GM12892 (cell line): ENCODE measurements at regions not wholly inside any gene's neighbourhood (a gene's known extent, or its start where the extent isn't known, plus 50 kb on each side); places are given as distances from the start of the nearest gene placed in this dataset.

Experiments
- DNase-seq: peaks from one replicate; pipeline ENCODE4 v3.0.0; 2011; ENCODE audit not compliant: insufficient read length
- FAIRE-seq: peaks from 2 replicates; lab custom pipeline; 2011; peaks lifted over from hg19 to GRCh38; lab: Jason Lieb, UNC
- POLR2A ChIP-seq: IDR thresholded peaks from 2 replicates; pipeline ENCODE4 v1.6.1; 2011; ENCODE audit warnings: low read depth, low read length, control low read depth
- POLR2AphosphoS5 ChIP-seq: IDR thresholded peaks from 2 replicates; pipeline ENCODE4 v1.6.1; 2011; ENCODE audit warnings: low read depth, low read length, control low read depth
- TAF1 ChIP-seq: IDR thresholded peaks from 2 replicates; pipeline ENCODE4 v1.6.1; 2011; ENCODE audit warnings: low read depth, mild to moderate bottlenecking, control low read depth, low read length, borderline replicate concordance

DNA sequence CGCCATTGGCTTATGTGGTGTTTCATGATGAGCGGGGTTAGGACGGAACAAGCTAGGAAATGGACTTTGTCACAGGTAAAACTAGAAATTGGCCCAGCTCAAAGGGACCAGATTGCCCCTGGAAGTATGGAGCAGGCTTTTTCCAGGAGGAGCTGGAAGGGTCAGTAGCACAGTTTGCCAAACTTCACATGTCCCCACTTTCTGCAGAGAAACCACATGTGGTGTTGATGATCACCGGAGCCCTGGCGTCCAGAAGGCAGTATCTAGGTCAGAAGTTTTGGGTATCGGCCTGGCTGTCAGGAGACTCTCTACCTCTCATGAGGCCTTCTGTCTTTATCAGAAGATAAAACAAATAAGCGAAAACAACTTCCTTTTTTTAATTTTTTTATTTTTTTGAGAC, 248.5 kb downstream of the SOX9 start:
- no peak for FAIRE-seq
- no peak for DNase-seq
- TF ChIP-seq TAF1, result no peak

DNA sequence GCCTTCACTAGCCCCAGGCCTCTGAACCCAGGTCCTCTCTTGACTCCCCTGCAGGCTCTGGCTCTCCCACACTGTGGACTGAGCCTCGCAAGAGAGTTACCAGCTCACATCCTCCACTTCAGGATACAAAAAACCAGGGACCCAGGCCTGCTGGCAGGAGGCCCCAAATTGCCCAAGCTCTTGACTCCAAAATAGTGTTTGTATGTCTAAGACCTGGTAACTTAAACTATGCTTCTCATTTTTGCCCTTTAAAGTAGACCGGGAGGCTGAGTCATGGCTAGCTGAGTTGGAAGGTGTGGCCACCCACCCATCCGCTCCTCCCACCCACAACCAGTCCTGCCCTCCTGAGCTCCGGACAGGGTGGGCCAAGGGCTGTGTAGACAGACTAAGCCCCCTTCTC, 250.0 kb downstream of the SOX9 start:
- TF ChIP-seq POLR2AphosphoS5 (no peak), POLR2A (no peak), TAF1 (no peak)
- no peak for FAIRE-seq
- no peak for DNase-seq

DNA sequence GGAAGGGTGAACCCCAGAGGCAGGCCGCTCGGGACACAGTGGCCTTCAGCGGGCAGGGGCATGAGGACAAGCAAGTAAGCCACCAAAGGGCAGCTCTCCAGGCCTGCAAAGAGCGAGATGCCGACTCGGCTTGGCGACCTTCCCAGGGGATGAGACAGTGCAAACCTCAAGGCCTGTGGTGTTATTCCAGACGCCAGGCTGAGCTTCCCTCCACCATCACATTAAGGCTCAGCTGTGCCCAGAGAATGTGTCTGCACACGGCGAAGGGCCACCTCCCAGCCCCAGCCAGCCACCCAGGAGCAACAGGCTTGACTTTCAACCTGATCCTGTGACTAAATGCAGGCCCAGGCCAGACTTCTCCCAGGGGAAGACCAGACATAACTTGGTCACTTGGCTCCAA, 251.4 kb downstream of the SOX9 start:
- FAIRE-seq (no peak), DNase-seq (no peak)
- TF ChIP-seq POLR2AphosphoS5, result no peak
- TF ChIP-seq POLR2A, result no peak
- no peak for TF ChIP-seq TAF1

GRCh38 chr17:72373910-72374741, 253.3 kb downstream of the SOX9 start:
- FAIRE-seq (no peak), DNase-seq (no peak)
- TF ChIP-seq TAF1 (no peak), POLR2A (no peak), POLR2AphosphoS5 (no peak)

- DNase-seq, result no peak
- no peak for FAIRE-seq
- TF ChIP-seq POLR2A (no peak), POLR2AphosphoS5 (no peak), TAF1 (no peak)
These were observed 255.9 kb downstream of the SOX9 start for GRCh38 chr17:72376526-72377345.

- no peak for TF ChIP-seq POLR2A
- no peak for TF ChIP-seq TAF1
- TF ChIP-seq POLR2AphosphoS5, result no peak
- FAIRE-seq, result no peak
- no peak for DNase-seq
These were observed 257.9 kb downstream of the SOX9 start for GRCh38 chr17:72378414-72379390.

GRCh38 chr17:72379516-72379915, 258.7 kb downstream of the SOX9 start:
- FAIRE-seq, result no peak
- no peak for DNase-seq

DNA sequence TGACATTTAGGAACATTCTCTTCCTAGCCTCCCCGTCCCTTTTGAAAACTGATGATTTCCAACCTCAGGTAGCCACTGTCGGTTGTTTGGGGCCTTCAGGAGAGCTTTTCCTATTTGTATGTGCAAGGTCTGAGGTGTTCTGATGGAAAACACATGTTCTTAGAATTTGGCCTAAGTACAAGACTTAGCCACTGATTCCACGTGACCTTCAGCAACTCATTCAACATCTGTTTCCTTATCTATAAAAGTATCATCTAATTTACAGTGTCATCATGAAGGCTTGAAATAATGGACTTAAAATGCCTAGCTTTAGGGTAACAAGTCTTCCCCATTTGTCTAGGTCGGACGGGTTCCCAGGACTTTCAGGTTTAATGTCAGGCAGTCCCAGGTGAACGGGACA, 259.3 kb downstream of the SOX9 start:
- DNase-seq, result no peak
- TF ChIP-seq POLR2AphosphoS5, result no peak
- TF ChIP-seq TAF1, result no peak
- TF ChIP-seq POLR2A, result no peak
- FAIRE-seq, result no peak

More at GRCh38 chr17:72379516-72379915, 258.7 kb downstream of the SOX9 start:
- TF ChIP-seq POLR2A, result no peak
- no peak for TF ChIP-seq POLR2AphosphoS5
- no peak for TF ChIP-seq TAF1

DNA sequence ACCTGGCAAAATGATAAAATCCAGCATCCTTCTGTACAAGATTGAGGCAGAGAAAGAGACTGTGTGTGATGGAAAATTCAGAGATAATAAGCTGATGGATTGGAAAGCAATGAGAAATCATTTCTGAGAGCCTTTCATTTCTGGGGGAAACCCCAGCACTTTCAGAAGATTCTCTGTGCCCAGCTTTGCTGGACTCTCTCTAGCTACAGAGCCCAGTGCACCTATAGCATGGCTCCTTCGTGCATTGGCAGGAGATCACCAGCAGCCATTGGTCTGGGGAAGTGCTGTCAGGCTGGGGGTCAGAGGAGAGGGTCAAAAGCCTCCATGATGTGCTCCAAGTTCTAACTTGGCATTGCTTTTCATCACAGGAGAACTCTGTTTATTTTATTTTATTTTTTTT, 259.9 kb downstream of the SOX9 start:
- no peak for DNase-seq
- FAIRE-seq, result no peak
- no peak for TF ChIP-seq POLR2AphosphoS5
- no peak for TF ChIP-seq TAF1
- no peak for TF ChIP-seq POLR2A

GRCh38 chr17:72381597-72382397, 261.0 kb downstream of the SOX9 start:
- no peak for FAIRE-seq
- no peak for DNase-seq
- TF ChIP-seq TAF1 (no peak), POLR2AphosphoS5 (no peak), POLR2A (no peak)
